ENCODE measurements at regions not wholly inside any gene's neighbourhood (a gene's known extent, or its start where the extent isn't known, plus 50 kb on each side); places are given as distances from the start of the nearest gene placed in this dataset.
A peak's percentile ranks its signal among the peaks of the same experiment; 100 is the strongest.
"Not testable (repeated sequence)": the region's sequence is repeated elsewhere in the genome, so short reads cannot be mapped to it uniquely, and the experiment has no call there.

GRCh38 chr4:164605791-164606190 is 148.1 kb upstream of the SMIM31 start:
- H3K79me1 ChIP-seq (ENCODE audit: low read length); H3K27me3 ChIP-seq (ENCODE audit: insufficient read depth, low read length, poor library complexity); H4K8ac ChIP-seq (ENCODE audit: low read depth, low read length); H3K27ac ChIP-seq (ENCODE audit: low read depth, low read length); H2BK5ac ChIP-seq (ENCODE audit: low read length); H3K4me1 ChIP-seq (ENCODE audit: control insufficient read depth, low read depth, low read length); H3K56ac ChIP-seq (ENCODE audit: low read length); H3K9ac ChIP-seq (ENCODE audit: low read length); H3K18ac ChIP-seq (ENCODE audit: low read length); H2BK120ac ChIP-seq (ENCODE audit: low read depth, low read length); H3K4me3 ChIP-seq (ENCODE audit: low read length); H4K5ac ChIP-seq (ENCODE audit: low read length); H3K4ac ChIP-seq (ENCODE audit: low read depth, low read length); DNase-seq; H3K4me2 ChIP-seq (ENCODE audit: low read length); H2AK5ac ChIP-seq (ENCODE audit: low read length); H3K23ac ChIP-seq (ENCODE audit: low read length); H2BK15ac ChIP-seq (replicated peaks; ENCODE audit: low read depth); H3K79me2 ChIP-seq (ENCODE audit: control insufficient read depth, insufficient read depth, low read length); H3K36me3 ChIP-seq (ENCODE audit: control insufficient read depth, insufficient read depth, low read length): not testable (repeated sequence)
- WGBS (ENCODE audit: extremely low coverage, insufficient coverage, low lambda C conversion rate) = no CpG with 5 or more reads among the region's 6 CpGs

GRCh38 chr4:164606478-164606877 is 147.5 kb upstream of the SMIM31 start:
- Histone ChIP-seq H3K4me3 (ENCODE audit: low read length) (no peak overlapping the region), H3K9ac (ENCODE audit: low read length) (no peak overlapping the region), H3K79me2 (ENCODE audit: control insufficient read depth, insufficient read depth, low read length) (no peaks in the 10 kb centered on the region), H3K4me2 (ENCODE audit: low read length) (no peak overlapping the region), H2BK120ac (ENCODE audit: low read depth, low read length) (no peak overlapping the region), H3K56ac (ENCODE audit: low read length) (no peak overlapping the region), H3K36me3 (ENCODE audit: control insufficient read depth, insufficient read depth, low read length) (no peaks in the 10 kb centered on the region), H2BK5ac (ENCODE audit: low read length) (no peak overlapping the region), H3K27ac (ENCODE audit: low read depth, low read length) (no peak overlapping the region), H4K8ac (ENCODE audit: low read depth, low read length) (no peak overlapping the region), H3K4me1 (ENCODE audit: control insufficient read depth, low read depth, low read length) (no peaks in the 10 kb centered on the region), H2AK5ac (ENCODE audit: low read length) (no peak overlapping the region), H3K27me3 (ENCODE audit: insufficient read depth, low read length, poor library complexity) (no peaks in the 10 kb centered on the region), H3K79me1 (ENCODE audit: low read length) (no peaks in the 10 kb centered on the region), H2BK15ac (replicated peaks; ENCODE audit: low read depth) (no peak overlapping the region), H4K5ac (ENCODE audit: low read length) (no peak overlapping the region), H3K4ac (ENCODE audit: low read depth, low read length) (no peak overlapping the region), H3K18ac (ENCODE audit: low read length) (no peak overlapping the region), H3K23ac (ENCODE audit: low read length) (no peak overlapping the region)
- DNase-seq = no peak

GRCh38 chr4:164613256-164613655 is 140.7 kb upstream of the SMIM31 start:
- Histone ChIP-seq H2BK5ac (ENCODE audit: low read length) (no peak overlapping the region), H2BK120ac (ENCODE audit: low read depth, low read length) (no peak overlapping the region), H4K8ac (ENCODE audit: low read depth, low read length) (no peak overlapping the region), H3K4me3 (ENCODE audit: low read length) (no peak overlapping the region), H3K27ac (ENCODE audit: low read depth, low read length) (no peak overlapping the region), H3K4me2 (ENCODE audit: low read length) (no peak overlapping the region), H3K56ac (ENCODE audit: low read length) (no peak overlapping the region), H3K79me1 (ENCODE audit: low read length) (no peaks in the 10 kb centered on the region), H2BK15ac (replicated peaks; ENCODE audit: low read depth) (no peak overlapping the region), H3K18ac (ENCODE audit: low read length) (no peak overlapping the region), H2AK5ac (ENCODE audit: low read length) (no peak overlapping the region), H3K27me3 (ENCODE audit: insufficient read depth, low read length, poor library complexity) (no peaks in the 10 kb centered on the region), H3K79me2 (ENCODE audit: control insufficient read depth, insufficient read depth, low read length) (no peaks in the 10 kb centered on the region), H3K23ac (ENCODE audit: low read length) (no peak overlapping the region), H4K5ac (ENCODE audit: low read length) (no peak overlapping the region), H3K9ac (ENCODE audit: low read length) (no peak overlapping the region), H3K4me1 (ENCODE audit: control insufficient read depth, low read depth, low read length) (no peaks in the 10 kb centered on the region), H3K36me3 (ENCODE audit: control insufficient read depth, insufficient read depth, low read length) (no peaks in the 10 kb centered on the region), H3K4ac (ENCODE audit: low read depth, low read length) (no peak overlapping the region)
- no CpG with 5 or more reads among the region's 1 CpG for WGBS (ENCODE audit: extremely low coverage, insufficient coverage, low lambda C conversion rate)
- DNase-seq = no peak

DNA sequence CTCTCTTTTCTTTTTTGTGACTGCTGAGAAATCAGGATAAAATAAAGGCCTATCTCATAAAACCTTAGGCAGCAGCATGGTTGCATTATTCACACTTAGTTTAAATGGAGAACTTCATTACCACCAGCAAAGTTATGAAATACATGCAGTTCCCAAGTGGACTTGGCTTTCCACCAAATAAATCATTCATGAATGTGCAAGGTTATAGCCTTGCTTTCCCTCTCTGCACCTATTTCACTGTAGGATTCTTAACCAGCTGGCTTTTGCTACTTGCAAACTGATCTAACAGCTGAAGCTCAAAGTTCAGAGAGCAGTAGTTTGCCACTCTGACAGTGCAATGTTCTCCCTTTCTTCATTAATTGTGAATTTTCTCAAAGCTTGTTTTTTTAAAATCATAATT is 140.1 kb upstream of the SMIM31 start:
- H3K27me3 ChIP-seq (ENCODE audit: insufficient read depth, low read length, poor library complexity) = no peaks in the 10 kb centered on the region
- no peak overlapping the region for H3K4me2 ChIP-seq (ENCODE audit: low read length)
- no peak overlapping the region for H2BK120ac ChIP-seq (ENCODE audit: low read depth, low read length)
- H3K4me1 ChIP-seq (ENCODE audit: control insufficient read depth, low read depth, low read length) = no peaks in the 10 kb centered on the region
- no peak overlapping the region for H3K27ac ChIP-seq (ENCODE audit: low read depth, low read length)
- no peaks in the 10 kb centered on the region for H3K79me1 ChIP-seq (ENCODE audit: low read length)
- H3K9ac ChIP-seq (ENCODE audit: low read length) = no peak overlapping the region
- no peak overlapping the region for H2BK5ac ChIP-seq (ENCODE audit: low read length)
- no peak overlapping the region for H3K23ac ChIP-seq (ENCODE audit: low read length)
- no peaks in the 10 kb centered on the region for H3K36me3 ChIP-seq (ENCODE audit: control insufficient read depth, insufficient read depth, low read length)
- no peak overlapping the region for H3K4ac ChIP-seq (ENCODE audit: low read depth, low read length)
- H4K5ac ChIP-seq (ENCODE audit: low read length) = no peak overlapping the region
- H3K4me3 ChIP-seq (ENCODE audit: low read length) = no peak overlapping the region
- H3K56ac ChIP-seq (ENCODE audit: low read length) = no peak overlapping the region
- DNase-seq = no peak
- H3K18ac ChIP-seq (ENCODE audit: low read length) = no peak overlapping the region
- no peak overlapping the region for H2AK5ac ChIP-seq (ENCODE audit: low read length)
- no peak overlapping the region for H2BK15ac ChIP-seq (replicated peaks; ENCODE audit: low read depth)
- no peak overlapping the region for H4K8ac ChIP-seq (ENCODE audit: low read depth, low read length)
- no peaks in the 10 kb centered on the region for H3K79me2 ChIP-seq (ENCODE audit: control insufficient read depth, insufficient read depth, low read length)

DNA sequence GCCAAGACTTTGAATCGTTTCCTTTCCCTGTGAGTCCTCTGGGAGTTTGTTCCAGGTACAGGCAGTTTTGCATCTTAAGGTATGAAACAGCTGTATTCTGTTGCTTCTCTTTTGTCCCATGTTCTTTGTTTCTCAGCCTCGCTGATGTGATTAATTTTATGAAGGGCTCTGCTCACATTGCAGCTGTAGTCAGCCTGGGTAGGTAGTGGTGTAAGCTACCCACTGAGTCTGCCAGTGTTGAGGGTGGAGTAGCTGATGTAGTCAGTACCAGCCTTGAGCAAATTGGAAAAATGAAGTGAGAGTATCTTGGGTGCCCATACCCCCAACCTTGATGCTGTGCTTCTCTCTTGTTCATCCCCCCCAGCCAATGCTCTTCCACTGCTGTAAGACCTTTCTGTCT is 139.6 kb upstream of the SMIM31 start:
- Histone ChIP-seq H3K36me3 (ENCODE audit: control insufficient read depth, insufficient read depth, low read length) (no peaks in the 10 kb centered on the region), H3K79me1 (ENCODE audit: low read length) (no peaks in the 10 kb centered on the region), H4K8ac (ENCODE audit: low read depth, low read length) (no peak overlapping the region), H3K27ac (ENCODE audit: low read depth, low read length) (no peak overlapping the region), H3K23ac (ENCODE audit: low read length) (no peak overlapping the region), H3K4ac (ENCODE audit: low read depth, low read length) (no peak overlapping the region), H2AK5ac (ENCODE audit: low read length) (no peak overlapping the region), H2BK15ac (replicated peaks; ENCODE audit: low read depth) (no peak overlapping the region), H3K9ac (ENCODE audit: low read length) (no peak overlapping the region), H3K56ac (ENCODE audit: low read length) (no peak overlapping the region), H3K79me2 (ENCODE audit: control insufficient read depth, insufficient read depth, low read length) (no peaks in the 10 kb centered on the region), H2BK120ac (ENCODE audit: low read depth, low read length) (no peak overlapping the region), H2BK5ac (ENCODE audit: low read length) (no peak overlapping the region), H3K4me1 (ENCODE audit: control insufficient read depth, low read depth, low read length) (no peaks in the 10 kb centered on the region), H3K4me3 (ENCODE audit: low read length) (no peak overlapping the region), H3K4me2 (ENCODE audit: low read length) (no peak overlapping the region), H3K18ac (ENCODE audit: low read length) (peak overlapping the region; percentile 84), H3K27me3 (ENCODE audit: insufficient read depth, low read length, poor library complexity) (no peaks in the 10 kb centered on the region), H4K5ac (ENCODE audit: low read length) (no peak overlapping the region)
- no CpG with 5 or more reads among the region's 2 CpGs for WGBS (ENCODE audit: extremely low coverage, insufficient coverage, low lambda C conversion rate)
- no peak for DNase-seq

DNA sequence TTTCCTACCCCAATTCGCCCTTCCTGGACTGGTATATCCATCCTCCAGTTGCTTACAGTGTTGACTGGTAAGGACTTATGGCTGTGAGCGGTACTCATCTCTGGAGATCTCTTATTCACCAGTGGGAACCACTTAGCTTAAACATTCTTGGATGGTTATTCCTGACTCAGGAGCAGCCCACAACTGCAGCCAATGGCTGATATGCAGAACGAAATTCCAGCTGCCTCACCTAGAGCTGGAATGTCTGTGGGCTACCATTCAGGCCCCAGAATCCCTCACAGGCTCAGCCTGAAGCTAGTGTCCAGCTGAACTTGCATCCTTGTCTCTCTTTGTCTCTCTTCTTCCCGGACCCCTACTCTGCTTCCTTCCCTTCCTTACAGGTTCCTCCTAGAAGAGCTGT is 138.9 kb upstream of the SMIM31 start:
- Histone ChIP-seq H3K27ac (ENCODE audit: low read depth, low read length) (no peak overlapping the region), H2BK5ac (ENCODE audit: low read length) (no peak overlapping the region), H3K56ac (ENCODE audit: low read length) (no peak overlapping the region), H3K79me1 (ENCODE audit: low read length) (no peaks in the 10 kb centered on the region), H3K18ac (ENCODE audit: low read length) (no peak overlapping the region), H2BK120ac (ENCODE audit: low read depth, low read length) (no peak overlapping the region), H2AK5ac (ENCODE audit: low read length) (no peak overlapping the region), H3K36me3 (ENCODE audit: control insufficient read depth, insufficient read depth, low read length) (no peaks in the 10 kb centered on the region), H3K23ac (ENCODE audit: low read length) (no peak overlapping the region), H2BK15ac (replicated peaks; ENCODE audit: low read depth) (no peak overlapping the region), H4K8ac (ENCODE audit: low read depth, low read length) (no peak overlapping the region), H3K4me1 (ENCODE audit: control insufficient read depth, low read depth, low read length) (no peaks in the 10 kb centered on the region), H3K27me3 (ENCODE audit: insufficient read depth, low read length, poor library complexity) (no peaks in the 10 kb centered on the region), H3K4me2 (ENCODE audit: low read length) (no peak overlapping the region), H3K4ac (ENCODE audit: low read depth, low read length) (no peak overlapping the region), H4K5ac (ENCODE audit: low read length) (no peak overlapping the region), H3K9ac (ENCODE audit: low read length) (no peak overlapping the region), H3K4me3 (ENCODE audit: low read length) (no peak overlapping the region), H3K79me2 (ENCODE audit: control insufficient read depth, insufficient read depth, low read length) (no peaks in the 10 kb centered on the region)
- WGBS (ENCODE audit: extremely low coverage, insufficient coverage, low lambda C conversion rate) = no CpG with 5 or more reads among the region's 4 CpGs
- peak; percentile 61 for DNase-seq
